Peyer's patch (tissue), 4 donors: ENCODE measurements at regions not wholly inside any gene's neighbourhood (a gene's known extent, or its start where the extent isn't known, plus 50 kb on each side); places are given as distances from the start of the nearest gene placed in this dataset.

ENCODE experiments used
- DNase-seq, 3 donors: peaks; one replicate each; pipeline ENCODE4 v3.0.0-alpha.2; 2017 to 2019
- H3K27ac ChIP-seq, 4 donors: fragments of 200-600 bp; sonication (generic); one replicate each; pipeline ENCODE4 v1.5.1; 2016 to 2019
- H3K27me3 ChIP-seq, 2 donors: fragments of 200-600 bp; sonication (generic); one replicate each; pipeline ENCODE4 v1.5.1; 2019
- H3K36me3 ChIP-seq, 3 donors: fragments of 200-600 bp; sonication (generic); one replicate each; pipeline ENCODE4 v1.5.1; 2016 to 2019
- H3K4me1 ChIP-seq, 4 donors: fragments of 200-600 bp; sonication (generic); one replicate each; pipeline ENCODE4 v1.5.1; 2016 to 2019
- H3K4me3 ChIP-seq, 4 donors: fragments of 200-600 bp; sonication (generic); 1 replicate in 3 of 4; 2 replicates in 1 of 4; pipeline ENCODE4 v1.5.1; 2016 to 2019; ENCODE audit warnings: mild to moderate bottlenecking in 1 of 4
- H3K9me3 ChIP-seq, 4 donors: fragments of 200-600 bp; sonication (generic); one replicate each; pipeline ENCODE4 v1.5.1; 2016 to 2019; ENCODE audit warnings: mild to moderate bottlenecking in 1 of 4
- POLR2A ChIP-seq, 2 donors: fragments of 450-650 bp; IDR thresholded peaks; one replicate each; pipeline ENCODE4 v1.5.1; 2017; ENCODE audit warnings: antibody characterized with exemption in 2 of 2, mild to moderate bottlenecking in 2 of 2, moderate library complexity in 2 of 2
- TF ChIP-seq, protein P1 (sequence below), 6 experiments: fragments of 450-650 bp in 4 of 6; fragments of 200-600 bp in 2 of 6; sonication (generic) in 1 of 6; IDR thresholded peaks; one replicate each; pipeline ENCODE4 v1.5.1; 2017 to 2019; ENCODE audit warnings: antibody characterized with exemption in 6 of 6, mild to moderate bottlenecking in 3 of 6, moderate library complexity in 1 of 6

DNA sequence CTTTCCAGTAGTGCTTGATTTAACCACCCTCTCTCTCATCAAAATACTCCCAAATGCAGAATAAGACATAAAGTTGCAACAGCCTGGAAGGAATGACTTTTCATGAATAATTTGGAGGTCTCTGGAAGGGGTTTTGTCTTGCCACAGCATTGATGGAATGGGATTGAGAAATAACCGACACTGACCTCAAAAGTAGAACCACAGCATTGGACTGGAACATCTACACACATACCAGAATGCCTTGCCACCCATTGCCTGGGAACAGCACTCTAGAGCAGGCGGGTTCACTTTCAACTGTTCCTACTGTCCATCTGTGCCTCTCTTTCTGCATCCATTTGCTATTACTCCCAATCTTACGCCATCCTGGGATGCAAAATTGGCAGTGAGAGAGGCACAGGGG is 149.1 kb upstream of the USP24 start:
- H3K9me3 ChIP-seq = no peaks in the 10 kb centered on the region
- DNase-seq = no peak
- TF ChIP-seq, protein P1, sequence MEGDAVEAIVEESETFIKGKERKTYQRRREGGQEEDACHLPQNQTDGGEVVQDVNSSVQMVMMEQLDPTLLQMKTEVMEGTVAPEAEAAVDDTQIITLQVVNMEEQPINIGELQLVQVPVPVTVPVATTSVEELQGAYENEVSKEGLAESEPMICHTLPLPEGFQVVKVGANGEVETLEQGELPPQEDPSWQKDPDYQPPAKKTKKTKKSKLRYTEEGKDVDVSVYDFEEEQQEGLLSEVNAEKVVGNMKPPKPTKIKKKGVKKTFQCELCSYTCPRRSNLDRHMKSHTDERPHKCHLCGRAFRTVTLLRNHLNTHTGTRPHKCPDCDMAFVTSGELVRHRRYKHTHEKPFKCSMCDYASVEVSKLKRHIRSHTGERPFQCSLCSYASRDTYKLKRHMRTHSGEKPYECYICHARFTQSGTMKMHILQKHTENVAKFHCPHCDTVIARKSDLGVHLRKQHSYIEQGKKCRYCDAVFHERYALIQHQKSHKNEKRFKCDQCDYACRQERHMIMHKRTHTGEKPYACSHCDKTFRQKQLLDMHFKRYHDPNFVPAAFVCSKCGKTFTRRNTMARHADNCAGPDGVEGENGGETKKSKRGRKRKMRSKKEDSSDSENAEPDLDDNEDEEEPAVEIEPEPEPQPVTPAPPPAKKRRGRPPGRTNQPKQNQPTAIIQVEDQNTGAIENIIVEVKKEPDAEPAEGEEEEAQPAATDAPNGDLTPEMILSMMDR (IDR thresholded peaks at IDR 0.05) = no peak
- no peak for TF ChIP-seq POLR2A (IDR thresholded peaks at IDR 0.05)
- H3K36me3 ChIP-seq = no peaks in the 10 kb centered on the region
- no peaks in the 10 kb centered on the region for H3K4me1 ChIP-seq
- no peak overlapping the region for H3K27ac ChIP-seq
- H3K4me3 ChIP-seq = no peak overlapping the region
- no peaks in the 10 kb centered on the region for H3K27me3 ChIP-seq

DNA sequence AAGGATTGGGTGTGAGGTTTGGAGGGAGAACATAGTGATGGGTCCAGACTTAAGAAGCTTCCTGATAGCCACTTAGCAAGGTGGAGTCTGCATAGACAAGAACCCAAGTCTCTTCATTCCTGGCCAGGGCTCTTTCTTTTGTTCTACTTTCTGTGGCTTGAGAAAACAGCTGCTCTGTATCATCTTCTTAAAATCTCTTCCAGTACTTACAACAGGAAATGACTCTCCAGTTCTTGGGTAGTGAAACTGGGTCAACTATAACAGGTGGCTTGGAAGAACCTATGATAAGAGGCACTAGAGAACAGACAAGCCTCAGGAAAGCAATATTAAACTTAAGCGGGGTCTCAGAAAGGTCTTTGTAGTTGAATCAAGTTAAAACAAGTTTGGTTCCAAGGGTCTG is 148.1 kb upstream of the USP24 start:
- H3K4me3 ChIP-seq = no peak overlapping the region
- H3K27me3 ChIP-seq = no peaks in the 10 kb centered on the region
- no peaks in the 10 kb centered on the region for H3K9me3 ChIP-seq
- TF ChIP-seq POLR2A (IDR thresholded peaks at IDR 0.05) = no peak
- TF ChIP-seq, protein P1 (IDR thresholded peaks at IDR 0.05) = no peak
- H3K4me1 ChIP-seq = no peaks in the 10 kb centered on the region
- peak overlapping the region in 1 of 4 donors; percentile 61 for H3K27ac ChIP-seq
- H3K36me3 ChIP-seq = no peaks in the 10 kb centered on the region
- DNase-seq = no peak

DNA sequence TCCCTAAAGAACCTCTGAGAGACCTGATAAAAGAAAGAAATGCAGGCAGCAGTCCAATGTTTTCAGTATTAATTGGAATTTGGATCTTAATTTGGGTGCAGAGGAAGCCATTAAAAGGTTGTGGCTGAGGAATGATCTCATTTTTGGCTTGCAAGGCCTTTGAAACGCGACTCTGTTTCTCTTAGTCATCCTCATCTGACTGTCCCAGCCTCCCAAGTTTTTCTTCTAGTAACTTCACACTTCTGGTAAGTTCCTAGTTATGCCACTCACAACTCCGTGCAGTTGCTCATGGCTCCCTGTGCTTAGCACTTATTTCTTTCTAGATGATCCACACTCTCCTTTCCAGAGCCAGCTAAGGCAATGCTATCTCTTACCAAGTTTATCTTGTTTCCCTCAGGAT is 147.4 kb upstream of the USP24 start:
- no peak overlapping the region for H3K4me3 ChIP-seq
- no peaks in the 10 kb centered on the region for H3K4me1 ChIP-seq
- no peaks in the 10 kb centered on the region for H3K27me3 ChIP-seq
- TF ChIP-seq, protein P1 (IDR thresholded peaks at IDR 0.05) = no peak
- no peak for TF ChIP-seq POLR2A (IDR thresholded peaks at IDR 0.05)
- H3K27ac ChIP-seq = peak overlapping the region in 2 of 4 donors; percentile 41 to 61
- H3K36me3 ChIP-seq = no peaks in the 10 kb centered on the region
- DNase-seq = no peak
- no peaks in the 10 kb centered on the region for H3K9me3 ChIP-seq

DNA sequence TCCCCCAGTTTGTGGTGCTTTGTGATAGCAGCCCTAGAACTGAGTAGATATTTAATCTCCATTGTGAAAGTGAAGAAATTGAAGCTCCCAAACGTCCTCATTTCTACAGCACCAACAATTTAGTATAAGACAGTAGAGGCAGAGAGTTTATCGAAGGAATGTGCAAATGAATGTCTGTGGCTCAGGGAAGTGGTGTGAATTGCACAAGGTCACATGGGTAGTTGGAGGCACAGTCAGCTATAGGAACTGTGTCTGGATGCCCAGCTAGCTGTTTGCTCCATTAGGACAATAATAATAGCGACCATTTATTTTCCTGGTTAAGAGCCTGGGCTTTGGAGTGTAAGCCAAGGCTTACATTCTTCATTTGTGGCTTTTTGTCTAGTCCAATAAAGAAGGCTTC is 144.4 kb upstream of the USP24 start:
- Histone ChIP-seq H3K9me3 (no peaks in the 10 kb centered on the region), H3K27me3 (no peaks in the 10 kb centered on the region), H3K4me3 (no peak overlapping the region), H3K4me1 (no peaks in the 10 kb centered on the region), H3K36me3 (no peaks in the 10 kb centered on the region), H3K27ac (no peak overlapping the region)
- no peak for TF ChIP-seq POLR2A (IDR thresholded peaks at IDR 0.05)
- TF ChIP-seq, protein P1 (IDR thresholded peaks at IDR 0.05) = no peak
- DNase-seq = no peak

DNA sequence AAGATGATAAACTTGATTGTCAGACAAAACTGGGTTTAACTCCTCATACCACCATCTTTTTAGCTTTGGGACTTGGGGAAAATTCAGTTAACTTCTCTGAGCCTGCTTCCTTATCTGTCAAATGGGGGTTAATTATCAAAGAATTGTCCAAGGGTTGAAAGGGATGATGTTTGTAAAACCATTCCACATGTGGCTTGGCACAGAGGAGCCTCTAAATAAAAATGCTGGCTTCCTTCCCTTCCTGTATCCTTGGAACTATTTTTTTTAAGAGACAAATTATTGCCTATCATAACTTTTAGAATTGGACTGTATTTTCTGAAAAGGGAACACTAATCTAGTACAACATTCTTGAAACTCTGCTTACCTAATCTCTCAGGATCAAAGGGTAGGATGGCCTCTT is 143.4 kb upstream of the USP24 start:
- H3K4me1 ChIP-seq = no peaks in the 10 kb centered on the region
- H3K27ac ChIP-seq = no peak overlapping the region
- no peaks in the 10 kb centered on the region for H3K27me3 ChIP-seq
- no peaks in the 10 kb centered on the region for H3K9me3 ChIP-seq
- no peak for TF ChIP-seq POLR2A (IDR thresholded peaks at IDR 0.05)
- TF ChIP-seq, protein P1 (IDR thresholded peaks at IDR 0.05) = no peak
- no peak for DNase-seq
- H3K4me3 ChIP-seq = no peak overlapping the region
- no peaks in the 10 kb centered on the region for H3K36me3 ChIP-seq

DNA sequence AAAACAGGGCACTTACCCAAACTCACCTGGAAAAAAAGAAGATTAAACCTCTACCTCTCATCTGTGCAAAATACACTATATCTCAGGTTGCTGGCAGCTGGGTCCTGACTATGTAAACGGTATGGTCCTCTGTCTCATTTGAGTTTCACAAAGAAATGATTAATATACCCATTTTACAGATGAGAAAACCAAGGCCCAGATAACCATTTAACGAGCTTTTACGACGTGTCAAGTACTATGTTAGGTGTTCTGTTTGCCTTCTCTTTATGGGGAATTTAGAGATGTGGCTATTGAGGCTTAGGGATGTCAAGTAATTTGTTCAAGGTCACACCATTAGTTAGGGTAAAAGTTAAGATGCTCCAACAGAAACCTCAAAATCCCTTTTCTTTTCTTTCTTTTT is 140.4 kb upstream of the USP24 start:
- Histone ChIP-seq H3K36me3 (no peaks in the 10 kb centered on the region), H3K27me3 (no peaks in the 10 kb centered on the region), H3K4me1 (no peaks in the 10 kb centered on the region), H3K4me3 (no peak overlapping the region), H3K27ac (no peak overlapping the region), H3K9me3 (no peaks in the 10 kb centered on the region)
- no peak for TF ChIP-seq POLR2A (IDR thresholded peaks at IDR 0.05)
- TF ChIP-seq, protein P1 (IDR thresholded peaks at IDR 0.05) = no peak
- DNase-seq = no peak
